ENCODE measurements at regions not wholly inside any gene's neighbourhood (a gene's known extent, or its start where the extent isn't known, plus 50 kb on each side); places are given as distances from the start of the nearest gene placed in this dataset.

DNA sequence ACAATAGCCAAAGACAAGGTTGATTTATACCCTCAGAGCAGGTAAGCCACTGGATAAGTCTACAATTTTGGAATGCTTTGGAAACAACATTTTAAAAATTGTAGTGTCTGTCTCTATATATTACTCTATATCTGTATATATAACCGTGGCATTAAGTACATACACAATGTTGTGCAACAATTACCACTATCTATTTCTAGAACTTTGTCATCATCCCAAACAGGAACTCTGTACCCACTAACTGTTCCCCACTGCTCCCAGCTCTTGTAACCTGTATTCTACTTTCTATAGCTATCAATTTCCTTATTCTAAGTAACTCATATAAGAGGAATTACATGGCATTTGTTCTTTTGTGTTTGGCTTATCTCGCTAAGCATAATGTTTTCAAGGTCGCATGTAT, 78.2 kb upstream of the ASCC3 start:
- TF ChIP-seq EP300 (IDR thresholded peaks at IDR 0.05), result no peak
- TF ChIP-seq, protein P1, sequence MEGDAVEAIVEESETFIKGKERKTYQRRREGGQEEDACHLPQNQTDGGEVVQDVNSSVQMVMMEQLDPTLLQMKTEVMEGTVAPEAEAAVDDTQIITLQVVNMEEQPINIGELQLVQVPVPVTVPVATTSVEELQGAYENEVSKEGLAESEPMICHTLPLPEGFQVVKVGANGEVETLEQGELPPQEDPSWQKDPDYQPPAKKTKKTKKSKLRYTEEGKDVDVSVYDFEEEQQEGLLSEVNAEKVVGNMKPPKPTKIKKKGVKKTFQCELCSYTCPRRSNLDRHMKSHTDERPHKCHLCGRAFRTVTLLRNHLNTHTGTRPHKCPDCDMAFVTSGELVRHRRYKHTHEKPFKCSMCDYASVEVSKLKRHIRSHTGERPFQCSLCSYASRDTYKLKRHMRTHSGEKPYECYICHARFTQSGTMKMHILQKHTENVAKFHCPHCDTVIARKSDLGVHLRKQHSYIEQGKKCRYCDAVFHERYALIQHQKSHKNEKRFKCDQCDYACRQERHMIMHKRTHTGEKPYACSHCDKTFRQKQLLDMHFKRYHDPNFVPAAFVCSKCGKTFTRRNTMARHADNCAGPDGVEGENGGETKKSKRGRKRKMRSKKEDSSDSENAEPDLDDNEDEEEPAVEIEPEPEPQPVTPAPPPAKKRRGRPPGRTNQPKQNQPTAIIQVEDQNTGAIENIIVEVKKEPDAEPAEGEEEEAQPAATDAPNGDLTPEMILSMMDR (IDR thresholded peaks at IDR 0.05), result no peak
